SK-N-SH treated with all-trans-retinoic acid at 6 μM for 48 hours (cell line): ENCODE measurements at regions not wholly inside any gene's neighbourhood (a gene's known extent, or its start where the extent isn't known, plus 50 kb on each side); places are given as distances from the start of the nearest gene placed in this dataset.
A peak's percentile ranks its signal among the peaks of the same experiment; 100 is the strongest.
"Not testable (repeated sequence)": the region's sequence is repeated elsewhere in the genome, so short reads cannot be mapped to it uniquely, and the experiment has no call there.

ENCODE experiments used
- ATAC-seq: fragments of 200-7000 bp; cut with Tn5 transposase; 3 replicates; pipeline ENCODE4 v1.9.1; 2020; ENCODE audit warnings: mild to moderate bottlenecking, moderate library complexity
- ARNTL ChIP-seq: fragments of 450-650 bp; formaldehyde crosslinking; IDR thresholded peaks from 2 replicates; pipeline ENCODE4 v1.5.0; 2020; ENCODE audit warnings: low read depth, mild to moderate bottlenecking, moderate library complexity, borderline replicate concordance
- ESRRG ChIP-seq: fragments of 250-450 bp; sonication (Bioruptor Pico); IDR thresholded peaks from 2 replicates; pipeline ENCODE4 v1.6.1; 2021; ENCODE audit warnings: mild to moderate bottlenecking
- TOX ChIP-seq: fragments of 250-450 bp; sonication (Bioruptor Pico); IDR thresholded peaks from 2 replicates; pipeline ENCODE4 v1.8.0; 2021; ENCODE audit warnings: mild to moderate bottlenecking, moderate library complexity, borderline replicate concordance
- ZNF70 ChIP-seq: fragments of 450-650 bp; formaldehyde crosslinking; IDR thresholded peaks from 2 replicates; pipeline ENCODE4 v1.5.0; 2020; ENCODE audit warnings: mild to moderate bottlenecking, moderate library complexity

- TF ChIP-seq ARNTL, result no peak
Observed at GRCh38 chr2:131828164-131828561, 300.5 kb downstream of the CCDC74A start (continued).

GRCh38 chr2:131828633-131829455 is 301.2 kb downstream of the CCDC74A start:
- not testable (repeated sequence) for ATAC-seq

GRCh38 chr2:131829456-131830241 is 302.0 kb downstream of the CCDC74A start:
- ATAC-seq, result not testable (repeated sequence)

- not testable (repeated sequence) for ATAC-seq
Observed at GRCh38 chr2:131830242-131830945, 302.7 kb downstream of the CCDC74A start.

GRCh38 chr2:131830946-131831310 is 303.2 kb downstream of the CCDC74A start:
- not testable (repeated sequence) for ATAC-seq

GRCh38 chr2:131831450-131832208 is 303.9 kb downstream of the CCDC74A start:
- ATAC-seq, result peak; percentile 80

GRCh38 chr2:131832209-131832780 is 304.6 kb downstream of the CCDC74A start:
- not testable (repeated sequence) for ATAC-seq

DNA sequence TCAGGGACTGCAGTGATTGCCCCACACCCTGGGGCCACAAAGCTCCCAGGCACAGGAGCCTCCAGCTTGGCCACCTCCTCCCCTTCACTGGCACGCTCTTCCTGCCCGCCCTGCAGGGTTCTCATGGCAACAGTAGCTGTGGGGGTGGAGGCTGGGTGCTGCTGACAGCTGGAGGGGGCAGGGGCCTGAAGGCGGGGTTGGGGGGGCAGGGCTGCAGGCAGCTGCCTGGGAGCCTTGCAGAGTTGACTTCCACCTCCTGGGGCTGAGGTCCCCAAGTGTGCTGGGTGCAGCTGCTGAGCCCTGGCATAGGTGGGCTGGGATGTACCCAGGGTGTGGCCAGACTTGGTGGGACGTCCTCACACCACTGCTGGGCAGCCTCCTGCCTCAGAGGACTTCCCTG is 305.2 kb downstream of the CCDC74A start:
- not testable (repeated sequence) for ATAC-seq

DNA sequence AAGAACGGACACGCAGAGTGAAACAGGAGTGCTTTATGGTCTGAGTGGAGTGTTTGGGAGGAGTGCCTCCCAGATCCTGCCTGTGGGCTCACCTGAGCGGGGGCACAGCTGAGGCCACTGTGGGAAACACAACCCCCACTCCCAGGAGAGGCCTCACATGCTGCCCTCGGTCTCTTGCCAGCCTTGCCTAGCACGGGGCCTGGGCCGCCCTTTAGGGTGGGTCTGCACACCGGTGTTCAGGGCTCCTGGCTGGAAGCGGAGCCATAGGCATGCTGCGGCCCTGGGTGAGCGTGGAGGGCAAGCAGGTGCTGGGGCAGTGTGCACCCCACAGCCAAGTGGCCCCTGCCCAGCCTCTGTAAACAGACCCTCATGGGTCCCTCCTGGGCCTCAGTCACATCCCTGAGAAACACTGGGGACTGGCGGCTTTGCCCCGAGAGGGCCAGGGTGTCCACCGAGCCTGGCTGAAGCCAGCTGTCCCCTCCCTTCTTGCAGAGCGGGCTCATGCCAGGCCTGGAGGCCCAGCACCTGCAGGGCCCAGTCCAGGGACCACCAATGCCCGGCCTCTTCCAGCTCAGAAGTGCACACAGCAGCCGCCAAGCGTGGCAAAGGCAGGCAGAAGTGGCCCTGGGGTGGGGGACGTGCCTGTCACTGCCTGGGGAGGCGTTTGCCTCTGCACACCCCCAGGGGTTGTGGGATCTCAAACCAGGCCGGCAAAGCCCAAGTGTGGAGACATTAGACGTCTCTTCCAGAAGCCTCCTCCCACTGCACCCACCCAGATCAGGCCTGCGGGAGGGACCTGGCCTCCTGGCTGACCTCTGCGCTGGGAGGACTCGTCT is 305.9 kb downstream of the CCDC74A start:
- not testable (repeated sequence) for ATAC-seq

DNA sequence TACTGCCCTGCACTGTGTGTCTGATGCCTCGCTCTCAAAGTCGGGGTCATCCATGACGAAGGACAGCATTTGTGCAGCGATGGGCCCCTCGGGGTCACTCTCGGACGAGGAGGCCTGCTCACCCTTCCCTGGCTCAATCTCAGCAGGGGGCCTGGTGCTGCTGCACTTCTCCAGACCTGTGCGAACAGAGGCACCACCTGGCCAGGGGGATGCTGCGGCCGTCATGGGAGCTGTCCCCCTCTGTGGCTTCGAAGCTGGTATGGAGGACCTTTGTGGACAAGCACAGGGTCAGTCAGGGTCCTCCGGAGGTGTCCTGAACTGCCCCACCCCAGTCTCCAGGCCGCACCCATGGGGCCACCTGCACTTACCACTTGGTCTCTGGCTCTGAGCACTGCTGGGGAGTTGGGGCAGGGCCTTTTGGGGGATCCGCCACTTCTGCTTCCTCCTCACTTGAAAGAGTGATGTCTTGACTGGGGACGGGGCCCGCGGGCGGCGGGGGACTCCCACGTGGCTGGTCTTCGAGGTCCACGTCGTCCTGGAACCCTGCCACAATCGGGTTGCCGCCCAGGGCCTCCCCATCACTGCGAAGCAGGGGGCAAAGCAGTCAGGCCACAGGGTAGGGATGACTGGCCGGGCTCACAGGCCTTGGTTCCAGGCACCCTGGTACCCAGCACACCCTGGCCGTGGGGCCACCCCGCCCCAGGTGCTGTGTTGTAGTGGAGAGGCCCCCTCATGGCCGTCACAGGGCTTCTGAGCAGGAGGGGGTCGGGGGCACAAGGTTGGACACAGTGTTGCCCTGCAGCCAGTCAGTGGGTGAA is 306.7 kb downstream of the CCDC74A start:
- ATAC-seq, result not testable (repeated sequence)

GRCh38 chr2:131835022-131835421 is 307.3 kb downstream of the CCDC74A start:
- not testable (repeated sequence) for ATAC-seq

GRCh38 chr2:131835621-131836091 is 308.0 kb downstream of the CCDC74A start:
- no peak for ATAC-seq
- TF ChIP-seq ESRRG, result no peak
- no peak for TF ChIP-seq ZNF70 (CRISPR knock-in tag)
- TF ChIP-seq TOX (CRISPR knock-in tag), result no peak

DNA sequence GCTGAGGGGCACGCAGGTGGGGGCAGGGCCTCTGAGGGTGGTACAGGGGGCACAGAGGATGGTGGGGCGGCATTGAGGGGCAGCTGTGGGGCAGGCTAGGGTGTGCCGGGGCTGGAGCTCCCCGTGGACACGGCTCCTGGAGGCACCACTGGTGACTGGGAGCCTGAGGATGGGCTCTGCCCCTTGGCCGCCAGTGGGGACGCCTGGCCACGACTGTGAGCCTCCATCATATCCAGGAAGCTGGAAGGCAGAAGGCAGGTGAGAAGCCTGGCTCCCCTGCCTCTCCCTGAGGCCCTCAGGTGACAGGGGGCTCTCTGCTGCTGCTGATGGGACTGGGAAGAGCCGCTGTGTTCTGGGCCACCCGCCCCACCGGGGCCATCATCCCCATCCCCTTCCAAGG is 308.4 kb downstream of the CCDC74A start:
- ATAC-seq, result not testable (repeated sequence)

DNA sequence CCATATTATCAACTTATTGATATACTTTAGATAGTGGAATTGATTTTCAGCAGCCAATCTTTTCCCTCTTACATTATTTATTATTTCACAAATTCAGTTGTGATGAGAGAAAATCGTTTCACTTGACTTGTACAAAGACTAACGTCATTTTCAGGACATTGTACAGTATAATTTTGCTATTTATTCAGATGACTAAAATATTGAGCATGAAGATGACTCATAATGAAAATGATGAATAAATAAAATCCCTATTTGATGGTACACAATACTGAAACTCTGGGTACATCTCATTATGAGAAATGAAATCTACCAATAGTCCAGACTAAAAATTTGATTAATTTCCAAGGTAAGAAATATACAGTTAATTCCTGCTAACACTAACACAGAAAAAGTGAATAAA is 316.4 kb downstream of the CCDC74A start:
- not testable (repeated sequence) for ATAC-seq

DNA sequence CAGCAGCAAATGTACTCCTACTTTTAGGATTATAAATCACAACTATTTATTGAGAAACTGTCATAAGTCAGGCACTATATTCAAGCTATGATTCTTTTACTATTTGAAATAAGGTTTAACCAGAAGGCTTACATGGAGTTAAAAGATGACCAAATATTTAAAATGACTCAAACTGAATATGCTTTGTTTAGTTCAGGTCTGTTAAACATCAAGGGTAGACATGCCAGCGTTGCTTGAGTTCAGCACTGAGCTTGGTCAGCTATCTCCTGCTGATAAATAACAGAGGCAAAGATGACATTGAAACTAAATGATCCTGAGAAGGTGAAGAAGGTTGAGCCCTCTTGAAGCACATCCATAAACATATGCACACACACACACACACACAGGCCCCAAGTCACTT is 305.6 kb downstream of the ANKRD30BL start:
- not testable (repeated sequence) for ATAC-seq

GRCh38 chr2:131858197-131858596 is 303.6 kb downstream of the ANKRD30BL start:
- peak; percentile 69; the same call in 2 of the 3 replicates for ATAC-seq
